LNCAP (cell line): ENCODE measurements at regions not wholly inside any gene's neighbourhood (a gene's known extent, or its start where the extent isn't known, plus 50 kb on each side); places are given as distances from the start of the nearest gene placed in this dataset.

Source experiments
- CTCF ChIP-seq: fragments of 450-650 bp; IDR thresholded peaks from 2 replicates; pipeline ENCODE4 v1.5.1; 2017; ENCODE audit warnings: mild to moderate bottlenecking

GRCh38 chr5:67652201-67652600 lies 455.6 kb upstream of the CD180 start:
- no peak for TF ChIP-seq CTCF

- TF ChIP-seq CTCF: no peak
Observed at GRCh38 chr5:67651180-67651579, 454.6 kb upstream of the CD180 start.

GRCh38 chr5:67648201-67648671 lies 451.6 kb upstream of the CD180 start:
- TF ChIP-seq CTCF: no peak

- TF ChIP-seq CTCF: no peak
Observed at GRCh38 chr5:67647772-67648171, 451.2 kb upstream of the CD180 start.

GRCh38 chr5:67644221-67644920 lies 447.8 kb upstream of the CD180 start:
- no peak for TF ChIP-seq CTCF

GRCh38 chr5:67643536-67643935 lies 446.9 kb upstream of the CD180 start:
- TF ChIP-seq CTCF: no peak

- no peak for TF ChIP-seq CTCF
Observed at GRCh38 chr5:67639976-67640375, 443.4 kb upstream of the CD180 start.

GRCh38 chr5:67639313-67639712 lies 442.7 kb upstream of the CD180 start:
- no peak for TF ChIP-seq CTCF
